GM21447 (cell line): ENCODE measurements at regions not wholly inside any gene's neighbourhood (a gene's known extent, or its start where the extent isn't known, plus 50 kb on each side); places are given as distances from the start of the nearest gene placed in this dataset.
"Not testable (repeated sequence)": the region's sequence is repeated elsewhere in the genome, so short reads cannot be mapped to it uniquely, and the experiment has no call there.

Experiments used
- ATAC-seq: cut with Tn5 transposase; IDR thresholded peaks from one replicate; pipeline ENCODE4 v1.9.1; 2021; ENCODE audit not compliant: unreplicated experiment

DNA sequence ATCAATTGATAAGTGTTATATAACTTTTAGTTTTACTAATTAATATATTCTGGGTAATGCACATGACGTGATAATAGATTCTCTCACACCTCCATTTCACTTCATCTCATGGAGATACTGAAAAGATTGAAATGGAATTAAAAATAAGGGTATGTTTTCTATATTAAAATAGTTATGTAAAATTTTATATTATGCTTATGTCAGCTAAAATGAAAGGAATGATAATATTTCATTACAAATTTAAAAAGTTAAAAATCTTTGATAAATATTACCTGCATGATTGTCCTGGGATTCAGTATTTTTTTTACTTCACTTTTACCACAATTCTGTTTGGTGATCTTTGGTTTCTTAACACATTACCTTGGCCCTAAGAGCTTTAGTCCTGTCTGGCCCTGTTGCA, 823.8 kb upstream of the NRXN1 start:
- ATAC-seq, result no peak

DNA sequence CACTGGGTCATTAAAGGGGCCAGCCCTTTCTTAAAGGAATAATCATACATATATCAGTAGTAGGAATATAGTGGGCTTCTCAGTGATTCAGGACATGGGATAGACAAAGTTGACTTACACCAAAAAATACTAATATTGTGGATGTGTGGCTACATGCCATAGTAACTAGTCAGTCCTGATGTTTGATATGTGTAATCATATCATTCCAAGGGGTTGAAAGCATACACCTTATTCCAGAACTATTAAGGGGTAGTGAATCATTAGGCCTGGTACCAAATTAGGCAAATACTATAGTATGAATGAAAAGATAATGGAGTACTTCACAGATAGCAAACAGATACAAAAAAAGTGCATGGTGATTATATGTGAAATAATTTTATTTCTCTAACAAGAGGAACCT, 814.9 kb upstream of the NRXN1 start:
- no peak for ATAC-seq

- no peak for ATAC-seq
These were observed 814.1 kb upstream of the NRXN1 start for GRCh38 chr2:51846018-51846417.

DNA sequence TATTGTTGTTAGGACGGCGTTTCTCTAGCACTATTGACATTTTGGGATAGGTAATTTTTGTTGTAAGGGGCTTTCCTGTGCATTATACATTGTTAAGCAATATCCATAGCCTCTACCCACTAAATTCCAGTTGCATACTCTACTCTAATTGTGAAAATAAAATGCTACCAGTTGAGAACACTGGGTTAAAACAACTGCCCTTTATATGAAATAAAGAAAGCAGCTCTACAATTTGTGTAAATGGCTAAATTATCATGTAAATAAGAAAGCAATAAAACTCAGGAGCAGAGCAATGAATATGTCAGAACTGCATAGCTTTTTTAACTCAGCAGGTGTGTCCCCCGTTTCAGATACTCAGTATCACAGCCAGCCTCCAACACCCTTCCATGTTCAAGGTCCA, 812.7 kb upstream of the NRXN1 start:
- no peak for ATAC-seq

- no peak for ATAC-seq
These were observed 797.5 kb upstream of the NRXN1 start for GRCh38 chr2:51829477-51829876.

GRCh38 chr2:51825823-51826222, 793.9 kb upstream of the NRXN1 start:
- ATAC-seq, result no peak

DNA sequence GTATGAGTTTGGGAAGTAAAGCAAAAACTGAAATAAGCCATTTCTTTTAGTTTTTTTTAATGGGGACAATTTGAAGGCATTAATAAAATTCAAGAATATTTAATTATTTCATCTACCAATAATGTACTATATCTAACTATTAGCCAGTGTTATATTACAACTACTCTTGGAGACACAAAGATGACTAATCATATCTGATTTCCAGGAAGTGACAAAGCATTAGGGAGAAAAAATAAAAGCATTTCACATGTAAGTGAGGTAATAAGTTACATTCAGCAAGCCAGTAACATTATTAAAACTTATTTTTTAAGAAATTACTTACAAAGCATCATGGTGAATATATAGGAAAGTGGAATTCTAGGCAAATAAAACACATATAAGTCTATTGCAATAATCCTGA, 781.3 kb upstream of the NRXN1 start:
- ATAC-seq, result no peak

DNA sequence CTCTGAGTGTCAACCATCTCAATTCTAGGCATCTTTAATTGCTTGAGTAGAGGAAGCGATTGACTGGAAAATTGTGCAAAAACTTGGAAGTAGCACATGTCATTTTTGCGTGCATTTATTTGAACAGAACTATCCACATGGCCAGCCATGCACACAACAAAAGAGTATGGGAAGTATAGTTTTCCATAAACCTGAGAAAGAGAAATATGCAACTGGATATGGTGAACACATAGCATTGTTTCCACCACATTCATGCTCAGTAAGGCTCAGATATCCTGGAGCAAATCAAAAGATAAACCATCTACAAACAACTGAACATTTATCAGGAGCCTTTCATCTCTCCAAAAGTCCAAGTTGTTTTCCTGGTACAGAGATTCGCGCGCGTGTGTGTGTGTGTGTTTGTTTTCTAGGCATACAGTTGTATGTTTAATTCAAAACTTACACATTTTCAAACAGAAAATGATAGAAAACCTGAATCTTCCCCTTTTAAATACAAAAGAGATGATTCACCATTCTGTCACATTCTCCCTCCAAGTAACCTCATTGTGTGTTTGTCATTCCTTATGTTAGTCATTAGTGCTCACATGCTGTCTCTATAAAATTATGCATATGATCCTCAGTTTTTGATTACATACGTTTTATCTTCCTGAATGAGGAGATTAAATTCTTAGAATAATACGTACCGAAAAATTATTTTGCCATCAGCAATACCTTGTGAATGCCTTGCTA, 780.4 kb upstream of the NRXN1 start:
- no peak for ATAC-seq

DNA sequence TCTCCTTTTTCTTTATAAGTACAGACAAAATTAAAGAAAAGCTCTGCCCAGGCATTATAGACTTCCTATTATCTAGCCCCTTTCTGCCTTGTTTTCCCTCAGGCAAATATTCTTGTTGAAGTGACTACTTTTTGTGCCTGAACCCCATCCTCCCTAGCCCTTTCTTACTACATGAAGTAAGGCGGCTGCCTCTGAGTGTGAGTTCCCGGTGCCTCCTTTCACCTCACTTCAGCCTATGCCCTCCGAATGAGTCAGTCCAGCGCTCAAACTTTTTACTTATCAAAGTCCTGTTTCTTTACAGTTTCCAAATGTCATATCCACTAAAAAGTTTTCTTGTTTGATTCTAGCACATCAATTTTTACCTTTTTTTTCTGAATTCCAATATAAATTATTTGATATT, 778.3 kb upstream of the NRXN1 start:
- ATAC-seq, result no peak

GRCh38 chr2:51807229-51807628, 775.3 kb upstream of the NRXN1 start:
- ATAC-seq, result no peak

DNA sequence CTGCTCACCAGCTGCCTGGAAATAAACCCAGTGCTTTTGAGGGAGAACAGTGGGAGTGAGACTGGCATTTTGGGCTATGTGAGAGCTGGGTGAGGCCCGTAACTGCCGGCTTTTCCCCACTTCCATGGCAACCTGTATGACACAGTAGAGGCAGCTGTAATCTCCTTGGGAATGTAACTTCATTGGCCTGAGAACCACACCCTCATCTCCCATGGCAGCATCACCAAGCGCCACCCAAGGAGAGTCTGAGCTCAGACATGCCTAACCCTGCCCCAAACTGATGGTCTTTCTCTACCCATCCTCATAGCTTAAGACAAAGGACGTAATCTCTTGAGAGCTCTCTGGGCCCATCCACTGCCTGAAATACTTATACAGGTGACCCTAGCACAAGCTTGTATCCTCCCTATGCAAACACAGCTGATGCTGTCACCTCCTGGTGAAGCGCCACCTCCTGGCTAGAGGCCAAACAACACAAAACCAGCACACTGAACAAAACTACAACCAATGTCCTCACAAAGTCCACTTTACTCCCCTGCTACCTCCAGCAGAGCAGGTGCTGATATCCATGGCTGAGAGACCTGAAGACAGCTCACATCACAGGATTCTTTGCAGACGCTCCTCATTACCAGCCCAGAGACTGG, 763.4 kb upstream of the NRXN1 start:
- no peak for ATAC-seq

DNA sequence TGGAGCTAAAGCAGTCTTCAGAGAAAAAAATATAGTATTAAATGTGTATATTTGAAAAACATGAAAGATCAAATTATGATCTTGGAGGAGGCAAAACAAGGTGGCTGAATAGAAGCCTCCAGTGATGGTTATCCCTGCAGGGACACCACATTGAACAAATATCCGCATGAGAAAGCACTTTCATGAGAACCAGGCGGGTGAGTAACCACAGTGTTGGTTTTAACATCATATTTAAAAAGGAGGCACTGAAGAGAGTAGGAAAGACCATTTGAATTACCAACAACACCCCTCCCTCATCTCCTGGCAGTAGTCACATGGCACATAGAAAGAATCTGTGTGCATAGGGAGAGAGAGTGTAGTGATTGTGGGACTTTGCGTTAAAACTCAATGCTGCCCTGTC, 759.6 kb upstream of the NRXN1 start:
- no peak for ATAC-seq

DNA sequence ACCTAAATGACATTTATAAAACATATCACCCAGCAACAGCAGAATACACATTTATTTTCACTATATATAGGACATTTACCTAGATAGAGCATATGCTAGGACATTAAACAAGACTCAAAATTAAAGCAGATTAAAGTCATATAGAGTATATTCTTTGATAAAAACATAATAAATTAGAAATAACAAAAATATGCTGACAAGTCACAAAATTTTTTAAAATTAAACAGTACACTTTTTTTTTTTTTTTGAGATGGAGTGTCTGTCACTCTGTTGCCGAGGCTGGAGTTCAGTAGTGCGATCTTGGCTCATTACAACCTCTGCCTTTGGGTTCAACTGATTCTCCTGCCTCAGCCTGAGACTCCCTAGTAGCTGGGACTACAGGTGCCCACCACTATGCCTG, 758.9 kb upstream of the NRXN1 start:
- ATAC-seq, result no peak

GRCh38 chr2:51789918-51790317, 758.0 kb upstream of the NRXN1 start:
- no peak for ATAC-seq

GRCh38 chr2:51782921-51783765, 751.2 kb upstream of the NRXN1 start:
- ATAC-seq, result no peak

GRCh38 chr2:51781691-51782090, 749.8 kb upstream of the NRXN1 start:
- ATAC-seq, result no peak

GRCh38 chr2:51780353-51780752, 748.4 kb upstream of the NRXN1 start:
- no peak for ATAC-seq

DNA sequence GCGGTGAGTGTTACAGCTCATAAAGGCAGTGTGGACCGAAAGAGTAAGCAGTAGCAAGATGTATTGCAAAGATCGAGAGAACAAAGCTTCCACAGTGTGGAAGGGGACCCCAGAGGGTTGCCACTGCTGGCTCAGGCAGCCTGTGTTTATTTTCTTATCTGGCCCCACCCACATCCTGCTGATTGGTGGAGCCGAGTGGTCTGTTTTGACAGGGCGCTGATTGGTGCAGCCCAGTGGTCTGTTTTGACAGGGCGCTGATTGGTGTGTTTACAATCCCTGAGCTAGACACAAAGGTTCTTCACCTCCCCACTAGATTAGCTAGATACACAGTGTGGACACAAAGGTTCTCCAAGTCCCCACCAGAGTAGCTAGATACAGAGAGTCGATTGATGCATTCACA, 747.8 kb upstream of the NRXN1 start:
- not testable (repeated sequence) for ATAC-seq

DNA sequence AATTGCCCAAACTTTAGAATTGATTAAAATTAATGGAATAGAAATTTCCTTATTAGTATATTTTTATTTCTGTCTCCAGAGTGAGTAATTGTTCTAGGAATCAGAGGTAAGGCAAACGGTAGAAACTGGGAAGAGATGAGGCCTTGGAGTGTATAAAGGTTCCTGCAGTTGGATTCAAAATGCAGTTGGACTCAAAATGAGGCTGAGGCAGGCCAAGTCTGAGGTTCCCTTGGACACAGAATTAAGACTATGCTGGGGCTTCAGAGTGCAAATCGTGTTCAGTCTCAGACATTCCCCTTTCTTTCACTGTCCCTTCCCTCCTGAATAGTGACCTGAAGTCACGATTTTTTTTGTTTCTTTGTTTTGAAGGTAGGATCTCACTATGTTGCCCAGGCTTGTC, 746.9 kb upstream of the NRXN1 start:
- ATAC-seq, result no peak

DNA sequence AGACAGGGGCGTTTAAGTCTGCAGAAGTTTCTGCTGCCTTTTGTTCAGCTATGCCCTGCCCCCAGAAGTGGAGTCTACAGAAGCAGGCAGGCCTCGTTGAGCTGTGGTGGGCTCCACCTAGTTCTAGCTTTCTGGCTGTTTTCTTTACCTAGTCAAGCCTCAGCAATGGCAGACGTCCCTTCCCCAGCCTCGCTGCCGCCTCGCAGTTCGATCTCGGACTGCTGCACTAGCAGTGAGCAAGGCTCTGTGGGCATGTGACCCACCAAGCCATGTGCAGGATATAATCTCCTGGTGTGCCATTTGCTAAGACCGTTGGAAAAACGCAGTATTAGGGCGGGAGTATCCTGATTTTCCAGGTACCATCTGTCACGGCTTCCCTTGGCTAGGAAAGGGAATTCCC, 742.7 kb upstream of the NRXN1 start:
- ATAC-seq, result not testable (repeated sequence)

DNA sequence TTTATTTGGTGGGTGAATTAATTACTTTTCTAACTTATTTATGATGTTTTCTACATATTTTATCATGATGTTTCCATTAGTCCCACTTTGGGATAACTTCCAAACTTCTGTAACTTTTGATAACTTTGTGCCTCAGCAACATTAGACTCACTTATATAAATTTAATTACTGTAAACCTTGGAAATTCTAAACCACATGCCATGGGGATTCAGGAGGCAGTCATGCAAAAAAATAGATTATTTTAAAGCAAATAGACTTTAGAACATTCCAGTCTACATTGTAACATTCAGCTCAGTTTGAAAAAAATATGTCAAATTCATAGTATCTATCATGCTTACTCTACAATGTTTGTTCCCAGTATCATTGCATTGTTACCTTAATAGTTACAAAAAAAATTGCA, 728.5 kb upstream of the NRXN1 start:
- ATAC-seq, result no peak

DNA sequence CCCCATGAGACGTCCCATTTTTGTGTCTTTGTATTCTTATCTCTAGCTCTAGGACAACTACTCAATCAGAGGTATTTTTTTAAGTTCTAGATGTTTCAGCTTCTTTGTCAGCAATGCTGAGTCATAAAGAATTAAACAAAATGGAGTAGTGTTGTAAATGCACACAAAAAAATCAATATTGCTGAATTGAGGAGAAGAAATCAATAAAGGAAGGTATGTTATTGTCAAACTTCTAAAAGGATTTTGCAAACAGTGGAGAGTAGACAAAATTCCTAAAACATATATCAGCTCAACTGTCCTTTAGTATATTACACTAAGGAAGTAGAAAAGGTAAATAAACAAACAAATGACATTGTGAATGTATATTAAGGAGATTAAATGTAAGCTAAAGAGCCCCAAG, 726.1 kb upstream of the NRXN1 start:
- no peak for ATAC-seq
